HAP-1 (cell line): ENCODE measurements at regions not wholly inside any gene's neighbourhood (a gene's known extent, or its start where the extent isn't known, plus 50 kb on each side); places are given as distances from the start of the nearest gene placed in this dataset.

Experiments used
- DNase-seq, 2 experiments: peaks; one replicate each; pipeline ENCODE4 v3.0.0-alpha.2; 2016 to 2020; ENCODE audit warnings: low spot score in 2 of 2
- H3K27me3 ChIP-seq: fragments of 250-450 bp; sonication (Bioruptor Pico); 2 replicates; pipeline ENCODE4 v1.5.1; 2020; ENCODE audit warnings: low read depth, mild to moderate bottlenecking, moderate library complexity
- H3K36me3 ChIP-seq: fragments of 250-450 bp; sonication (Bioruptor Pico); replicated peaks from 2 replicates; pipeline ENCODE4 v1.5.1; 2020; ENCODE audit warnings: mild to moderate bottlenecking
- H3K4me1 ChIP-seq: fragments of 250-450 bp; sonication (Bioruptor Pico); 2 replicates; pipeline ENCODE4 v1.5.1; 2020; ENCODE audit warnings: mild to moderate bottlenecking
- H3K4me3 ChIP-seq: fragments of 250-450 bp; sonication (Bioruptor Pico); 2 replicates; pipeline ENCODE4 v1.5.1; 2020; ENCODE audit warnings: mild to moderate bottlenecking, moderate library complexity
- H3K9me3 ChIP-seq: fragments of 250-450 bp; sonication (Bioruptor Pico); 2 replicates; pipeline ENCODE4 v1.5.1; 2020; ENCODE audit warnings: mild to moderate bottlenecking, moderate library complexity
- in situ Hi-C: fragments of 300-500 bp; cut with MboI; formaldehyde crosslinking; loops from 3 replicates; pipeline ENCODE4 v1.14.3; 2020; ENCODE audit warnings: low sequenced_read_pairs, inconsistent platforms, mixed read lengths

DNA sequence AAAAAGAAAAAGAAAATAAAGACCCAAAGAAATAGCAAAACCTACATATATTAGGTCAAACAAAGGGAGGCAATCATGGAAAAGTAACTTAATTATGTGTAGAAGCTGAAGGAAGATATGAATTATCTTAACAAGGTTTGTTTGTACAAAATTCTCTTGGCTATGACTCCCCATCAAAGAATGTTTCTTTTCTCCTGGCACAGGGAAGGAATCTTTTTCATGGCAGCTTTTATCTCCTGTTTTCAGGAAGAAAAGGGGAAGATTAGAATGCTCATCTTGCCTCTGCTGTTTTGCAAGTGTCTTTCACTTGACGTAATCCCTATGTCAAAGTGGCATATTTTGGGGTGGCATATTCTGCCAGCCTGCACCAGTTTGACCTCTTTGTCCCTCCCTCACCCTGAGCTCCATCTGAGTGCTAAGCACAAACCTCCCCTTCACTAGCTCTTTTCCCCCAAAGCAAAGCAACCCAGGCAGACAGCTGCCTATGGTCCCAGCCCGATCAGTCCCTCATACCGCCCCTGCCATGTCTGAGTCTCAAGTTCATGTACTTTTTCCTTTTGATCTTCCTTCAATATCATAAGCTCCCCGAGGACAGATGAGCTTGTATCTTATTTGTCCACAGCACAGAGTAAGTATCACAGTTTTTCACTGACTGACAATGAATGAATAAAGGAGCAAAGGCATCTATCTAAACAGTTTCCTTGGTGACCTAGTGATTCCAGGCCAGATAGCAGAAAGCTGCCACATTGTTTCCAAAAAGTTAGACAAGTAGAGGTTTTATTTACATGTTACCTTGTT, 242.8 kb upstream of the ANKRD55 start:
- Histone ChIP-seq H3K27me3 (no peaks in the 10 kb centered on the region), H3K36me3 (no peaks in the 10 kb centered on the region), H3K9me3 (no peaks in the 10 kb centered on the region), H3K4me3 (no peak overlapping the region), H3K4me1 (peaks cover 6% of the 10 kb centered on the region; the same call in 1 of the 2 replicates)
- in situ Hi-C loops = no loop called here
- no peak for DNase-seq

DNA sequence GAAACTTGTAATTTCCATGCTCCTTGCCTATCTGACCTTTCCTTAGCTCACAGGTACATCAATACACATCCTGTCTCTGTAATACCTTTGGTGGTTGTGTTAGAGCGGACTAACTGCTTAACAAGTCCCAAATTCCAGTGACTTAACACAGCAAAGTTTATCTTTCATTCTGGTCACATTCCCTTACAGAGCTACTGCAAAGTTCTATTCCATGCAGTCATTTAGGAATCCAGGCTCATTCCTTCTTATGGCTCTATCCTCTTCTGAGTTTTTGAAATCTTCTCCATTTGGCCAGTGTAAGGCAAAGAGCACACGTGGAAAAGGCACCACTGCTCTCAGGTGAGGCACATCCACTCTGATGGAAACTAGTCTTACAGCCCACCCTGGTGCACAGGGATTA, 238.6 kb upstream of the ANKRD55 start:
- H3K36me3 ChIP-seq = no peaks in the 10 kb centered on the region
- H3K4me1 ChIP-seq = no peaks in the 10 kb centered on the region
- H3K9me3 ChIP-seq = no peaks in the 10 kb centered on the region
- no peak overlapping the region for H3K4me3 ChIP-seq
- in situ Hi-C loops = no loop called here
- no peaks in the 10 kb centered on the region for H3K27me3 ChIP-seq
- DNase-seq = no peak

DNA sequence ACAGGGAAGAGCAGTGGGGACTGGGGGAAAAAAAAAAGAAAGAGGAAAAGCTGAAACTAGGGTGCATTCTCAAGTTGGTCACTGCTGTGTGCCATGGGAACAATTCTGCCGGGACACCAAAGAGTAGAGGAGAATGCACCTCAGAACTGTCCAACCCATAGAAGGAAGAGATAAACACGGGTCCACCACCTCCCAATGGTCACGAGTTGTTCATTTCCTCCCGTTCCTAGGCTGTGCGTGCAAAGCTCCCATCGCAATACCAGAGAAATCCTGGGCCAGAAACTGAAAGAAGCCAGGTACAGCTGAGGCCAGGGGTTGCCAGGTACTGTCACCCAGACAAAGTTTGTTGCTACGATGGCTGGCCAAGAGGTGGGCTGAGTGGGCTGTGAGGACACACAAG, 236.9 kb upstream of the ANKRD55 start:
- Histone ChIP-seq H3K4me3 (no peak overlapping the region), H3K9me3 (no peaks in the 10 kb centered on the region), H3K27me3 (no peaks in the 10 kb centered on the region), H3K4me1 (no peaks in the 10 kb centered on the region), H3K36me3 (no peaks in the 10 kb centered on the region)
- no peak for DNase-seq
- in situ Hi-C loops = no loop called here

- H3K36me3 ChIP-seq = no peaks in the 10 kb centered on the region
- H3K27me3 ChIP-seq = no peaks in the 10 kb centered on the region
- in situ Hi-C loops = no loop called here
- no peaks in the 10 kb centered on the region for H3K4me1 ChIP-seq
- no peak overlapping the region for H3K4me3 ChIP-seq
- DNase-seq = no peak
- no peaks in the 10 kb centered on the region for H3K9me3 ChIP-seq
Observed at GRCh38 chr5:56468277-56468676, 235.1 kb upstream of the ANKRD55 start.

GRCh38 chr5:56467176-56467717, 234.1 kb upstream of the ANKRD55 start:
- DNase-seq = no peak
- in situ Hi-C loops = no loop called here
- H3K36me3 ChIP-seq = no peaks in the 10 kb centered on the region

GRCh38 chr5:56466136-56466816, 233.1 kb upstream of the ANKRD55 start:
- Histone ChIP-seq H3K27me3 (no peaks in the 10 kb centered on the region), H3K36me3 (no peaks in the 10 kb centered on the region), H3K4me3 (no peak overlapping the region), H3K4me1 (no peaks in the 10 kb centered on the region), H3K9me3 (no peaks in the 10 kb centered on the region)
- in situ Hi-C loops = no loop called here
- no peak for DNase-seq

More at GRCh38 chr5:56467176-56467717, 234.1 kb upstream of the ANKRD55 start:
- H3K4me1 ChIP-seq = no peaks in the 10 kb centered on the region
- H3K9me3 ChIP-seq = no peaks in the 10 kb centered on the region
- H3K4me3 ChIP-seq = no peak overlapping the region
- no peaks in the 10 kb centered on the region for H3K27me3 ChIP-seq

- in situ Hi-C loops = no loop called here
- Histone ChIP-seq H3K9me3 (no peaks in the 10 kb centered on the region), H3K36me3 (no peaks in the 10 kb centered on the region), H3K4me3 (no peak overlapping the region), H3K4me1 (no peaks in the 10 kb centered on the region), H3K27me3 (no peaks in the 10 kb centered on the region)
- no peak for DNase-seq
Observed at GRCh38 chr5:56465769-56466135, 232.6 kb upstream of the ANKRD55 start.

GRCh38 chr5:56464935-56465768, 232.0 kb upstream of the ANKRD55 start:
- Histone ChIP-seq H3K4me1 (no peaks in the 10 kb centered on the region), H3K36me3 (no peaks in the 10 kb centered on the region), H3K4me3 (no peak overlapping the region), H3K9me3 (no peaks in the 10 kb centered on the region), H3K27me3 (no peaks in the 10 kb centered on the region)
- in situ Hi-C loops = no loop called here
- no peak for DNase-seq

- in situ Hi-C loops = no loop called here
- no peaks in the 10 kb centered on the region for H3K27me3 ChIP-seq
- H3K9me3 ChIP-seq = no peaks in the 10 kb centered on the region
- DNase-seq = no peak
- H3K36me3 ChIP-seq = no peaks in the 10 kb centered on the region
- peaks cover 8% of the 10 kb centered on the region for H3K4me1 ChIP-seq
- no peak overlapping the region for H3K4me3 ChIP-seq
Observed at GRCh38 chr5:56463944-56464571, 230.9 kb upstream of the ANKRD55 start.

- Histone ChIP-seq H3K27me3 (no peaks in the 10 kb centered on the region), H3K9me3 (no peaks in the 10 kb centered on the region), H3K4me3 (no peak overlapping the region), H3K36me3 (no peaks in the 10 kb centered on the region), H3K4me1 (peaks cover 9% of the 10 kb centered on the region)
- no peak for DNase-seq
- in situ Hi-C loops = no loop called here
Observed at GRCh38 chr5:56461584-56461983, 228.5 kb upstream of the ANKRD55 start.

DNA sequence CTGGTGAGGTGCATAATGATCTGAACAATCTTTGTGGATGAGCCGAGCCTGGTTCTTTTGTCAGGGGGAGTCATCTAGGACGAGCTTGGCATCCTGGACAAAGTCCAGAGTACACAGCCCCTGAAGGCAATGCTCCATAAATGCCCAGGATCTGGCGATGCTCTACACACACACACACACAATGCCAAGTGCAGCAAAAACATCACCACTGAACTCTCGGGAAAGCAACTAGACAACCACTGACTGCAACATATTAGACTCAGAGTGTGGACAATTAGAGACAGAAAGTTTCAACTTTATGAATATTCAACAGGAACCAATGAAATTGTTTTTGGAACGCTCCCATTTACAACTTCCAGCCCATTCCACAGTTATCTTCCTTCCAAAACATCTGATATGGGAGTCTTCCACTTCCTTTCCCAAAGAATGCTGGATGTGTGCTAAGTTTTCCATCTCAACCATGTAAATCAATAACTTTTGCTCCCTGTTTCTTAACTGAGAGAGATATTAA, 227.6 kb upstream of the ANKRD55 start:
- H3K4me1 ChIP-seq = peaks cover 9% of the 10 kb centered on the region
- H3K36me3 ChIP-seq = no peaks in the 10 kb centered on the region
- H3K27me3 ChIP-seq = no peaks in the 10 kb centered on the region
- no peak for DNase-seq
- in situ Hi-C loops = no loop called here
- no peak overlapping the region for H3K4me3 ChIP-seq
- no peaks in the 10 kb centered on the region for H3K9me3 ChIP-seq

- Histone ChIP-seq H3K36me3 (no peaks in the 10 kb centered on the region), H3K4me1 (peaks cover 9% of the 10 kb centered on the region), H3K4me3 (no peak overlapping the region), H3K9me3 (no peaks in the 10 kb centered on the region), H3K27me3 (no peaks in the 10 kb centered on the region)
- no peak for DNase-seq
- in situ Hi-C loops = no loop called here
Observed at GRCh38 chr5:56460195-56460546, 227.0 kb upstream of the ANKRD55 start.

- H3K36me3 ChIP-seq = no peaks in the 10 kb centered on the region
- peak in 1 of 2 experiments; percentile 52 for DNase-seq
- H3K4me3 ChIP-seq = no peak overlapping the region
- peaks cover 9% of the 10 kb centered on the region for H3K4me1 ChIP-seq
- H3K27me3 ChIP-seq = no peaks in the 10 kb centered on the region
- no peaks in the 10 kb centered on the region for H3K9me3 ChIP-seq
- in situ Hi-C loops = no loop called here
Observed at GRCh38 chr5:56459394-56460194, 226.5 kb upstream of the ANKRD55 start.
